ENCODE measurements at regions not wholly inside any gene's neighbourhood (a gene's known extent, or its start where the extent isn't known, plus 50 kb on each side); places are given as distances from the start of the nearest gene placed in this dataset.

GRCh38 chr14:62280366-62280765 is 518.1 kb downstream of the SNAPC1 start:
- TF ChIP-seq POLR2A (IDR thresholded peaks at IDR 0.05) = no peak
- TF ChIP-seq EP300 (IDR thresholded peaks at IDR 0.05) = no peak
